PC-9 (cell line): ENCODE measurements at regions not wholly inside any gene's neighbourhood (a gene's known extent, or its start where the extent isn't known, plus 50 kb on each side); places are given as distances from the start of the nearest gene placed in this dataset.

Experiments
- BruUV-seq: library from RNA; stranded (reverse); fragments of 400-500 nt; replicated peaks from 2 replicates; lab custom pipeline; 2021; lab: Mats Ljungman, UMichigan
- CTCF ChIA-PET: fragments of 300-600 bp; sonication (Branson Sonifier 250); formaldehyde crosslinking; loops from one replicate; lab custom pipeline; 2022; ENCODE audit warnings: antibody characterized with exemption; lab: Charles Lee
- POLR2A ChIA-PET: fragments of 300-600 bp; sonication (Branson Sonifier 250); formaldehyde crosslinking; loops from one replicate; lab custom pipeline; 2022; ENCODE audit warnings: antibody characterized with exemption; ENCODE audit not compliant: unreplicated experiment; lab: Charles Lee
- DNase-seq, 2 experiments: peaks; one replicate each; pipeline versions ENCODE4 v3.0.0 to v3.0.0-alpha.2; 2015 to 2022; ENCODE audit warnings: mixed read lengths in 1 of 2
- H2AFZ ChIP-seq: fragments of 200-600 bp; sonication (generic); 2 replicates; pipeline ENCODE4 v1.8.1; 2017; ENCODE audit warnings: antibody characterized with exemption
- H3F3A ChIP-seq: fragments of 200-600 bp; sonication (generic); 2 replicates; pipeline ENCODE4 v1.8.1; 2017; ENCODE audit warnings: antibody characterized with exemption, mild to moderate bottlenecking, low read depth; ENCODE audit not compliant: insufficient read depth
- H3K27ac ChIP-seq: fragments of 200-600 bp; sonication (generic); 2 replicates; pipeline ENCODE4 v1.6.1; 2016; ENCODE audit warnings: mixed run types
- H3K27me3 ChIP-seq: fragments of 200-600 bp; sonication (generic); 2 replicates; pipeline ENCODE4 v1.6.1; 2016; ENCODE audit warnings: low read depth, mixed run types; ENCODE audit not compliant: insufficient read depth
- H3K36me3 ChIP-seq: fragments of 200-600 bp; sonication (generic); 2 replicates; pipeline ENCODE4 v1.6.1; 2016; ENCODE audit warnings: low read depth, mixed run types
- H3K4me1 ChIP-seq: fragments of 200-600 bp; sonication (generic); replicated peaks from 2 replicates; pipeline ENCODE4 v1.6.1; 2016; ENCODE audit warnings: mixed run types; ENCODE audit not compliant: insufficient read depth
- H3K4me2 ChIP-seq: fragments of 200-600 bp; sonication (generic); 2 replicates; pipeline ENCODE4 v1.6.1; 2017; ENCODE audit warnings: mixed run types
- H3K4me3 ChIP-seq: fragments of 200-600 bp; sonication (generic); 2 replicates; pipeline ENCODE4 v1.6.1; 2016; ENCODE audit warnings: mixed run types
- H3K79me2 ChIP-seq: fragments of 200-600 bp; sonication (generic); 2 replicates; pipeline ENCODE4 v1.6.1; 2017; ENCODE audit warnings: low read depth, mixed run types
- H3K9me2 ChIP-seq: fragments of 200-600 bp; sonication (generic); 2 replicates; pipeline ENCODE4 v1.8.1; 2017; ENCODE audit warnings: mild to moderate bottlenecking; ENCODE audit not compliant: insufficient read depth
- H3K9me3 ChIP-seq: fragments of 200-600 bp; sonication (generic); 2 replicates; pipeline ENCODE4 v1.8.1; 2016; ENCODE audit warnings: low read depth; ENCODE audit not compliant: insufficient read depth
- H4K20me1 ChIP-seq: fragments of 200-600 bp; sonication (generic); 2 replicates; pipeline ENCODE4 v1.8.1; 2017; ENCODE audit not compliant: insufficient read depth
- CTCF ChIP-seq: fragments of 200-600 bp; sonication (generic); conservative IDR thresholded peaks from 2 replicates; pipeline ENCODE4 v1.6.1; 2017; ENCODE audit warnings: mixed run types, antibody characterized with exemption, mild to moderate bottlenecking, moderate library complexity
- EZH2 ChIP-seq: fragments of 200-600 bp; sonication (generic); IDR thresholded peaks from 2 replicates; pipeline ENCODE4 v1.8.0; 2017; ENCODE audit warnings: antibody characterized with exemption, low read depth
- intact Hi-C: fragments of 100-400 bp; cut with micrococcal nuclease; formaldehyde crosslinking; loops from one replicate; pipeline ENCODE4 v1.10.0; 2022; ENCODE audit not compliant: unreplicated experiment

- no peaks in the 10 kb centered on the region for H3F3A ChIP-seq
- H4K20me1 ChIP-seq, result no peaks in the 10 kb centered on the region
- H3K36me3 ChIP-seq, result no peaks in the 10 kb centered on the region
- no peak for TF ChIP-seq CTCF
- no peak for TF ChIP-seq EZH2
- no peaks in the 10 kb centered on the region for H3K27me3 ChIP-seq
- POLR2A ChIA-PET, result interaction anchor here (0.7 kb wide), 1 partner anchor 206 kb away, joined by 6 read pairs; no protein-coding TSS in a partner anchor
- peaks cover 9% of the 10 kb centered on the region for H3K4me1 ChIP-seq
- peaks cover 6% of the 10 kb centered on the region; the same call in 1 of the 2 replicates for H3K9me2 ChIP-seq
- H3K27ac ChIP-seq, result no peak overlapping the region
- H3K4me2 ChIP-seq, result no peak overlapping the region
- intact Hi-C loops, result no loop called here
- no peaks in the 10 kb centered on the region for H3K79me2 ChIP-seq
- no peaks in the 10 kb centered on the region for H3K9me3 ChIP-seq
- BruUV-seq, result no TSS peak
- DNase-seq, result no peak
- CTCF ChIA-PET, result no interaction called here
- no peak overlapping the region for H2AFZ ChIP-seq
- no peak overlapping the region for H3K4me3 ChIP-seq
Observed at GRCh38 chr10:63758080-63758479, 236.9 kb downstream of the REEP3 start.

GRCh38 chr10:63759335-63759734 lies 238.1 kb downstream of the REEP3 start:
- BruUV-seq, result no TSS peak
- intact Hi-C loops, result no loop called here
- Histone ChIP-seq H3K9me2 (peaks cover 6% of the 10 kb centered on the region; the same call in 1 of the 2 replicates), H3F3A (no peaks in the 10 kb centered on the region), H3K4me3 (no peak overlapping the region), H3K36me3 (no peaks in the 10 kb centered on the region), H3K4me2 (no peak overlapping the region), H3K27ac (no peak overlapping the region), H3K4me1 (peaks cover 9% of the 10 kb centered on the region), H4K20me1 (no peaks in the 10 kb centered on the region), H3K27me3 (no peaks in the 10 kb centered on the region), H3K9me3 (no peaks in the 10 kb centered on the region), H3K79me2 (no peaks in the 10 kb centered on the region), H2AFZ (no peak overlapping the region)
- ChIA-PET CTCF (no interaction called here), POLR2A (no interaction called here)
- no peak for DNase-seq
- TF ChIP-seq CTCF (no peak), EZH2 (no peak)

DNA sequence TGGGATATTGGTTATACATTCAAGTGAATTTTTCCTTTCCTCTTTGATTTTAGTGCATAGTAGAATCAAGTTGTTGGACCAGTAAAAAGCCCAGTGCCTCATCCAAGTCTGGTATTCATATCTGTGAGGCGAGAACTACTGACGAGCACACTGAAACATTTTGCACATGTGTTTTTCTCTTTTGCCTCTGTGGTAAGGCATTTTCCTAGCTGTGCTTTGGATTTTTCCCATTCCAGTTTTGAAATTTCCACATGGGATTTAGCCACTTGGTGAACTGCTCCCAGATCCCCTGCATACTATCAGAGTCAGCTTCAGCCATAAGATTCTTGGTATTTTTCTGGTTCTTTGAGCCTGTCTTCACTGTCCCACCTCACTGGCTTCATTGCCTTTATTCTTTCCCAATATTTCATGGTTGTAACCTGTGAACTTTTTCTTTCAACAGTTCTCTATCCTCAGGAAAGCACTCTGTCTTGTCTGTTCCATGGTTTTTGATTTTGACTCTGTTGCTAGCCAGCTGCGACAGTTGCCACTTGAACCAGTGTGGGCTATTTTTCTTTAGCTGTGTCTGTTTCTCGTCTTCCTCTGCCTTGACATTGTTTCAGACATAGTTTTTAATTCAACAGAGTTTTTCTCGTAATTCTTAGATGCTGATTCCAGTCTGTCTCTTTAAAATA lies 239.0 kb downstream of the REEP3 start:
- intact Hi-C loops, result loop anchor here (10.0 kb wide), 1 partner anchor 1165 kb away; no protein-coding TSS in a partner anchor
- no peaks in the 10 kb centered on the region for H3K27me3 ChIP-seq
- H3K36me3 ChIP-seq, result no peaks in the 10 kb centered on the region
- POLR2A ChIA-PET, result interaction anchor here (0.6 to 0.7 kb wide), 2 partner anchors 151 to 450 kb away, joined by 4 to 6 read pairs; no protein-coding TSS in a partner anchor
- H3K4me1 ChIP-seq, result peaks cover 9% of the 10 kb centered on the region
- no peaks in the 10 kb centered on the region for H4K20me1 ChIP-seq
- H3F3A ChIP-seq, result no peaks in the 10 kb centered on the region
- no peak overlapping the region for H3K27ac ChIP-seq
- no peak overlapping the region for H3K4me2 ChIP-seq
- no peak for DNase-seq
- H3K9me3 ChIP-seq, result no peaks in the 10 kb centered on the region
- no peak overlapping the region for H3K4me3 ChIP-seq
- no peak for TF ChIP-seq CTCF
- CTCF ChIA-PET, result no interaction called here
- H2AFZ ChIP-seq, result no peak overlapping the region
- no peaks in the 10 kb centered on the region for H3K79me2 ChIP-seq
- H3K9me2 ChIP-seq, result peaks cover 6% of the 10 kb centered on the region; the same call in 1 of the 2 replicates
- BruUV-seq, result no TSS peak
